ENCODE measurements at regions not wholly inside any gene's neighbourhood (a gene's known extent, or its start where the extent isn't known, plus 50 kb on each side); places are given as distances from the start of the nearest gene placed in this dataset.
"Not testable (repeated sequence)": the region's sequence is repeated elsewhere in the genome, so short reads cannot be mapped to it uniquely, and the experiment has no call there.

- Histone ChIP-seq H3K27me3 (ENCODE audit: control insufficient read depth, insufficient read depth, low read length, poor library complexity, severe bottlenecking) (no peaks in the 10 kb centered on the region), H3K9me3 (ENCODE audit: control insufficient read depth, low read length) (no peaks in the 10 kb centered on the region), H3K4me1 (ENCODE audit: control insufficient read depth, insufficient read depth, low read length) (peaks cover 5% of the 10 kb centered on the region), H3K36me3 (ENCODE audit: control insufficient read depth, insufficient read depth, low read length) (no peaks in the 10 kb centered on the region), H3K27ac (ENCODE audit: insufficient read depth, low read depth, low read length, poor library complexity, severe bottlenecking) (no peak overlapping the region), H3K4me3 (ENCODE audit: insufficient read depth, low read depth, low read length) (no peak overlapping the region)
- WGBS, 2 experiments, result 90 to 94% methylated on average over 4 of the region's 4 CpGs
Observed at GRCh38 chr3:71951361-71951760, 166.4 kb upstream of the PROK2 start.

- Histone ChIP-seq H3K4me1 (ENCODE audit: control insufficient read depth, insufficient read depth, low read length) (no peaks in the 10 kb centered on the region), H3K27me3 (ENCODE audit: control insufficient read depth, insufficient read depth, low read length, poor library complexity, severe bottlenecking) (no peaks in the 10 kb centered on the region), H3K27ac (ENCODE audit: insufficient read depth, low read depth, low read length, poor library complexity, severe bottlenecking) (no peak overlapping the region), H3K9me3 (ENCODE audit: control insufficient read depth, low read length) (no peaks in the 10 kb centered on the region), H3K4me3 (ENCODE audit: insufficient read depth, low read depth, low read length) (no peak overlapping the region), H3K36me3 (ENCODE audit: control insufficient read depth, insufficient read depth, low read length) (no peaks in the 10 kb centered on the region)
- 86 to 96% methylated on average over 3 to 4 of the region's 4 CpGs for WGBS, 2 experiments
Observed at GRCh38 chr3:71949442-71949841, 164.5 kb upstream of the PROK2 start.

GRCh38 chr3:71944482-71945065 is 159.6 kb upstream of the PROK2 start:
- Histone ChIP-seq H3K4me1 (ENCODE audit: control insufficient read depth, insufficient read depth, low read length) (peaks cover 4% of the 10 kb centered on the region), H3K36me3 (ENCODE audit: control insufficient read depth, insufficient read depth, low read length) (no peaks in the 10 kb centered on the region), H3K4me3 (ENCODE audit: insufficient read depth, low read depth, low read length) (no peak overlapping the region), H3K27ac (ENCODE audit: insufficient read depth, low read depth, low read length, poor library complexity, severe bottlenecking) (no peak overlapping the region), H3K9me3 (ENCODE audit: control insufficient read depth, low read length) (no peaks in the 10 kb centered on the region), H3K27me3 (ENCODE audit: control insufficient read depth, insufficient read depth, low read length, poor library complexity, severe bottlenecking) (no peaks in the 10 kb centered on the region)
- 89 to 92% methylated on average over 5 of the region's 5 CpGs for WGBS, 2 experiments

DNA sequence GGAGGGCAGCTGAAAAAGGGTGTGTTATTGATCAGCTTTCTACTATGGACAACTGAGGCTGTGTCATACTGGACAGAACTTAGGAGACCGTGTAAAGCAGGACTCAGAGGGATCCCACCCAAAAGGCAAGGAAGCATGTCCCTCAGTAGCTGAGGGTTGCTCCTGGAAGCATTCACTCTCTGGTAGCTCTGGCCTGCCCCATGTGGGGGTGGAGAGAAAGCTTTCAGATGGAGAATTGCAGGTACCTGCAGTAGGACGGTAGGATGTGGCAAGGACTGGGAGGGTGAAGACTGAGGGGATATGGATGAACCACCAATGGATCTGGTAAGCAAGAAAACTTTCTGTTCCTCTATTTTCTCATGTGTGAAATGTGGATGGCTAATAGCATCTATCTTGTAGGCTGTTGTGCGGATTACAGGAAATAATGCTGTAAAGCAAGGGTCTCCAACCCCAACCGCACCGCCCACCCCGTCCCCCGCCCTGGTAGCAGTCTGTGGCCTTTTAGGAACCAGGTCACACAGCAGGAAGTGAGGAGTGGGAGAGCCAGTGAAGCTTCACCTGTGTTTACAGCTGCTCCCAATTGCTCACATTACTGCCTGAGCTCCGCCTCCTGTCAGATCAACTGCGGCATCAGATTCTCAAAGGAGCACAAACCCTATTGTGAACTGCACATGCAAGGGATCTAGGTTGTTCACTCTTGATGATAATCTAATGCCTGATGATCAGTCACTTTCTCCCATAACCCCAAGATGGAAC is 157.7 kb upstream of the PROK2 start:
- Histone ChIP-seq H3K27me3 (ENCODE audit: control insufficient read depth, insufficient read depth, low read length, poor library complexity, severe bottlenecking) (no peaks in the 10 kb centered on the region), H3K27ac (ENCODE audit: insufficient read depth, low read depth, low read length, poor library complexity, severe bottlenecking) (no peak overlapping the region), H3K9me3 (ENCODE audit: control insufficient read depth, low read length) (no peaks in the 10 kb centered on the region), H3K36me3 (ENCODE audit: control insufficient read depth, insufficient read depth, low read length) (no peaks in the 10 kb centered on the region), H3K4me3 (ENCODE audit: insufficient read depth, low read depth, low read length) (no peak overlapping the region), H3K4me1 (ENCODE audit: control insufficient read depth, insufficient read depth, low read length) (peaks cover 4% of the 10 kb centered on the region)
- 85 to 87% methylated on average over 9 of the region's 9 CpGs for WGBS, 2 experiments

DNA sequence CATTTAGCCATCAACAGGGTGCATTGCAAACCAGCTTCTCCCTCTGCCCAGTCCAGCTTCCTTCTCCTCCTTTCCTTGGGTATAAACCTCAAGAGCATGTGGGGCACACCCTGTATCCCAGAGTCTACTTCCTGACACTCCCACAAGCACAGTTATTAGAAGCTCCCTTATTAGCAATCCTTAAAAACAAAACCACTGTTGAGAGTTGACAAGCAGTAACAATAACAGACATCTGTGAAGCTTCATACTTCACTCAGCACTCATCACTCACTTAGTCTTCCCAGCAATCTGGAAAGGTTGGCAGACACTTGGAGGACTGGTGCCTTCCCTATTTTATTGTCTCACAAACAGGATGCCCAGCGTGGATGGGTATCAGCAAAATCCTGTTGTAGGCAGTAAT is 155.5 kb upstream of the PROK2 start:
- H3K36me3 ChIP-seq (ENCODE audit: control insufficient read depth, insufficient read depth, low read length), result no peaks in the 10 kb centered on the region
- H3K4me3 ChIP-seq (ENCODE audit: insufficient read depth, low read depth, low read length), result no peak overlapping the region
- H3K9me3 ChIP-seq (ENCODE audit: control insufficient read depth, low read length), result no peaks in the 10 kb centered on the region
- H3K4me1 ChIP-seq (ENCODE audit: control insufficient read depth, insufficient read depth, low read length), result peaks cover 4% of the 10 kb centered on the region
- H3K27ac ChIP-seq (ENCODE audit: insufficient read depth, low read depth, low read length, poor library complexity, severe bottlenecking), result no peak overlapping the region
- WGBS, 2 experiments, result 94 to 98% methylated on average over 1 of the region's 1 CpG
- H3K27me3 ChIP-seq (ENCODE audit: control insufficient read depth, insufficient read depth, low read length, poor library complexity, severe bottlenecking), result no peaks in the 10 kb centered on the region

GRCh38 chr3:71938081-71938480 is 153.1 kb upstream of the PROK2 start:
- H3K36me3 ChIP-seq (ENCODE audit: control insufficient read depth, insufficient read depth, low read length); H3K27ac ChIP-seq (ENCODE audit: insufficient read depth, low read depth, low read length, poor library complexity, severe bottlenecking); H3K4me1 ChIP-seq (ENCODE audit: control insufficient read depth, insufficient read depth, low read length); H3K9me3 ChIP-seq (ENCODE audit: control insufficient read depth, low read length); H3K4me3 ChIP-seq (ENCODE audit: insufficient read depth, low read depth, low read length); H3K27me3 ChIP-seq (ENCODE audit: control insufficient read depth, insufficient read depth, low read length, poor library complexity, severe bottlenecking): not testable (repeated sequence)
- WGBS, 2 experiments, result 91 to 100% methylated on average over 1 to 3 of the region's 3 CpGs

GRCh38 chr3:71936681-71937080 is 151.7 kb upstream of the PROK2 start:
- Histone ChIP-seq H3K36me3 (ENCODE audit: control insufficient read depth, insufficient read depth, low read length) (no peaks in the 10 kb centered on the region), H3K4me3 (ENCODE audit: insufficient read depth, low read depth, low read length) (no peak overlapping the region), H3K9me3 (ENCODE audit: control insufficient read depth, low read length) (no peaks in the 10 kb centered on the region), H3K4me1 (ENCODE audit: control insufficient read depth, insufficient read depth, low read length) (no peaks in the 10 kb centered on the region), H3K27me3 (ENCODE audit: control insufficient read depth, insufficient read depth, low read length, poor library complexity, severe bottlenecking) (no peaks in the 10 kb centered on the region), H3K27ac (ENCODE audit: insufficient read depth, low read depth, low read length, poor library complexity, severe bottlenecking) (no peak overlapping the region)
- WGBS, 2 experiments, result 94% methylated on average over 8 of the region's 8 CpGs

GRCh38 chr3:71934520-71935270 is 149.7 kb upstream of the PROK2 start:
- Histone ChIP-seq H3K4me1 (ENCODE audit: control insufficient read depth, insufficient read depth, low read length) (no peaks in the 10 kb centered on the region), H3K4me3 (ENCODE audit: insufficient read depth, low read depth, low read length) (no peak overlapping the region), H3K9me3 (ENCODE audit: control insufficient read depth, low read length) (no peaks in the 10 kb centered on the region), H3K27me3 (ENCODE audit: control insufficient read depth, insufficient read depth, low read length, poor library complexity, severe bottlenecking) (no peaks in the 10 kb centered on the region), H3K36me3 (ENCODE audit: control insufficient read depth, insufficient read depth, low read length) (no peaks in the 10 kb centered on the region), H3K27ac (ENCODE audit: insufficient read depth, low read depth, low read length, poor library complexity, severe bottlenecking) (no peak overlapping the region)
- 90 to 95% methylated on average over 11 of the region's 11 CpGs for WGBS, 2 experiments

GRCh38 chr3:71931922-71932321 is 147.0 kb upstream of the PROK2 start:
- H3K9me3 ChIP-seq (ENCODE audit: control insufficient read depth, low read length), result no peaks in the 10 kb centered on the region
- H3K4me1 ChIP-seq (ENCODE audit: control insufficient read depth, insufficient read depth, low read length), result no peaks in the 10 kb centered on the region
- H3K4me3 ChIP-seq (ENCODE audit: insufficient read depth, low read depth, low read length), result no peak overlapping the region
- H3K27me3 ChIP-seq (ENCODE audit: control insufficient read depth, insufficient read depth, low read length, poor library complexity, severe bottlenecking), result no peaks in the 10 kb centered on the region
- H3K36me3 ChIP-seq (ENCODE audit: control insufficient read depth, insufficient read depth, low read length), result no peaks in the 10 kb centered on the region
- no peak overlapping the region for H3K27ac ChIP-seq (ENCODE audit: insufficient read depth, low read depth, low read length, poor library complexity, severe bottlenecking)
- 81 to 87% methylated on average over 5 of the region's 5 CpGs for whole genome bisulfite sequencing, 2 experiments
